ENCODE measurements at regions not wholly inside any gene's neighbourhood (a gene's known extent, or its start where the extent isn't known, plus 50 kb on each side); places are given as distances from the start of the nearest gene placed in this dataset.

DNA sequence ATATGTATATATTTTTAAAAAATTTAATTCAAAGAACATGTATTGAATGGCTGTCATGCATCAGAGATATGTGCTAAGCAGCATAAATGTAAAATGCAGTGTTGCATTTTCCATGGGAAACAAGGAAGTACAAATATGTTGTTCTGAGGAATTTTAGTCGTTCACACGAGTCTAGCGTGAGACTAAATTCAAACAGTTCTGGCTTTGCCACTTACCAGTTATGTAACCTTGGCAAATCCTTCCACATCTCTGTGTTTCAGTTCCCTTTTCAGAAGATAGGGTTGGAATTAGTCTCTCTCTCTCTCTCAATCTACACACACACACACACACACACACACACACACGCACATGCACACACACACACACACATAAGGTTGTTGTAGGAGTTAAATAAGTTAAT is 305.4 kb downstream of the UTRN start:
- TF ChIP-seq BHLHE40 (IDR thresholded peaks at IDR 0.05; ENCODE audit: borderline replicate concordance) (no peak), TARDBP (IDR thresholded peaks at IDR 0.05) (no peak), FOXA1 (IDR thresholded peaks at IDR 0.05) (no peak), CTBP1 (IDR thresholded peaks at IDR 0.05; ENCODE audit: borderline replicate concordance) (no peak), ARNT (IDR thresholded peaks at IDR 0.05) (no peak), PKNOX1 (IDR thresholded peaks at IDR 0.05) (no peak), NFRKB (IDR thresholded peaks at IDR 0.05) (no peak), L3MBTL2 (conservative IDR thresholded peaks at IDR 0.05) (no peak), SP1 (IDR thresholded peaks at IDR 0.05) (no peak), ZNF384 (IDR thresholded peaks at IDR 0.05) (no peak), LEF1 (IDR thresholded peaks at IDR 0.05; ENCODE audit: borderline replicate concordance) (no peak), FOXM1 (IDR thresholded peaks at IDR 0.05; ENCODE audit: borderline replicate concordance) (no peak), ELF4 (IDR thresholded peaks at IDR 0.05) (no peak)
- DNase-seq (ENCODE audit: extremely low spot score) = no peak
- CTCF ChIA-PET = no interaction called here
- POLR2A ChIA-PET = no interaction called here

GRCh38 chr6:144593392-144593791 is 308.3 kb downstream of the UTRN start:
- no peak for TF ChIP-seq FOXK2 (IDR thresholded peaks at IDR 0.05)
- TF ChIP-seq NFRKB (IDR thresholded peaks at IDR 0.05) = no peak
- TF ChIP-seq FOXA1 (IDR thresholded peaks at IDR 0.05) = no peak
- ChIA-PET POLR2A (no interaction called here), CTCF (no interaction called here)
- DNase-seq (ENCODE audit: extremely low spot score) = no peak

DNA sequence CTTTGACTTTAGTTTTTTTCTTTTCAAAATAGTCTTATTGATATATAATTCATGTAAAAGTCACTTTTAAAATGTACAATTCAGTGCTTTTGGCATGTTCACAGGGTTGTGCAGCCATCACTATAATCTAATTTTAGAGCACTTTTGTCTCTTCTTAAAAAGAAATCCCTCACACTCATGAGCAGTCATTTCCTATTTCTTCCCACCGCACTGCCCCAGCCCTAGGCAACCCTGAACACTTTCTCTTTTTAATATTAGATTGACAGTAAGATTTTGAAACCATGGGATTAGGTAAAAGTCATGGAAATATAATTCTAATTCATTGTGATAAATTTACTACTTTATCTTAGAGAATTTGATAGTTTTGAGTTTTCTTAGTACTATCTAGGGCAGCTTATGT is 309.4 kb downstream of the UTRN start:
- TF ChIP-seq CTBP1 (IDR thresholded peaks at IDR 0.05; ENCODE audit: borderline replicate concordance) = no peak
- CTCF ChIA-PET = no interaction called here
- POLR2A ChIA-PET = no interaction called here
- DNase-seq (ENCODE audit: extremely low spot score) = no peak

DNA sequence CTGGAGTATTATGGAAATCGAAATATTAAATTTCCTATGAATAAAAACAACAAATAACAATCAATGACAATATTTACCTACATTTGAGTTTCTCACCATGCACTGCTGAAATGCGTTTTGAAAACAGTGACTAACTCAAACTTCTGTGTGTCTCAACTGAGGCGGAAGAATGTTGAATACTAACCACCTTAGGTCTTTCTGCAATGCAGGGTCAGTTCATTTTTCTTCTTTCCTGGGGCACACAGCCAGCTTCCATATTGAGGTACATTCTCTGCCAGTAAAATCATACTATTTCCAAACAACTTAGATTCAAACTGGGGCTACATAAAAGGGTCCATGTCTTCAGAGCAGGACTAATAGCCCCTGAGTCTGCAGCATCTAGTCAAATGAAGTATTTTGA is 310.1 kb downstream of the UTRN start:
- no peak for TF ChIP-seq NFRKB (IDR thresholded peaks at IDR 0.05)
- TF ChIP-seq FOXA1 (IDR thresholded peaks at IDR 0.05) = no peak
- TF ChIP-seq BHLHE40 (IDR thresholded peaks at IDR 0.05; ENCODE audit: borderline replicate concordance) = no peak
- no peak for TF ChIP-seq TARDBP (IDR thresholded peaks at IDR 0.05)
- TF ChIP-seq LEF1 (IDR thresholded peaks at IDR 0.05; ENCODE audit: borderline replicate concordance) = no peak
- TF ChIP-seq SP1 (IDR thresholded peaks at IDR 0.05) = no peak
- no peak for TF ChIP-seq L3MBTL2 (conservative IDR thresholded peaks at IDR 0.05)
- no peak for TF ChIP-seq ARNT (IDR thresholded peaks at IDR 0.05)
- TF ChIP-seq SUZ12 (IDR thresholded peaks at IDR 0.05) = no peak
- TF ChIP-seq FOXK2 (IDR thresholded peaks at IDR 0.05) = no peak
- TF ChIP-seq FOXM1 (IDR thresholded peaks at IDR 0.05; ENCODE audit: borderline replicate concordance) = no peak
- no peak for TF ChIP-seq ELF4 (IDR thresholded peaks at IDR 0.05)
- no peak for TF ChIP-seq CTBP1 (IDR thresholded peaks at IDR 0.05; ENCODE audit: borderline replicate concordance)
- no peak for TF ChIP-seq HDGF (IDR thresholded peaks at IDR 0.05; ENCODE audit: borderline replicate concordance)
- TF ChIP-seq ZNF384 (IDR thresholded peaks at IDR 0.05) = no peak
- TF ChIP-seq PKNOX1 (IDR thresholded peaks at IDR 0.05) = no peak
- CTCF ChIA-PET = interaction anchor here (0.6 kb wide), 1 partner anchor 26 kb away, joined by 3 read pairs; no protein-coding TSS in a partner anchor
- no peak for DNase-seq (ENCODE audit: extremely low spot score)
- POLR2A ChIA-PET = no interaction called here

GRCh38 chr6:144597511-144597910 is 312.4 kb downstream of the UTRN start:
- TF ChIP-seq FOXK2 (IDR thresholded peaks at IDR 0.05) (no peak), PKNOX1 (IDR thresholded peaks at IDR 0.05) (no peak), BHLHE40 (IDR thresholded peaks at IDR 0.05; ENCODE audit: borderline replicate concordance) (no peak), ARNT (IDR thresholded peaks at IDR 0.05) (no peak), NFRKB (IDR thresholded peaks at IDR 0.05) (no peak), ELF4 (IDR thresholded peaks at IDR 0.05) (no peak), TARDBP (IDR thresholded peaks at IDR 0.05) (no peak), L3MBTL2 (conservative IDR thresholded peaks at IDR 0.05) (no peak), SUZ12 (IDR thresholded peaks at IDR 0.05) (no peak)
- ChIA-PET CTCF (no interaction called here), POLR2A (no interaction called here)
- DNase-seq (ENCODE audit: extremely low spot score) = no peak

DNA sequence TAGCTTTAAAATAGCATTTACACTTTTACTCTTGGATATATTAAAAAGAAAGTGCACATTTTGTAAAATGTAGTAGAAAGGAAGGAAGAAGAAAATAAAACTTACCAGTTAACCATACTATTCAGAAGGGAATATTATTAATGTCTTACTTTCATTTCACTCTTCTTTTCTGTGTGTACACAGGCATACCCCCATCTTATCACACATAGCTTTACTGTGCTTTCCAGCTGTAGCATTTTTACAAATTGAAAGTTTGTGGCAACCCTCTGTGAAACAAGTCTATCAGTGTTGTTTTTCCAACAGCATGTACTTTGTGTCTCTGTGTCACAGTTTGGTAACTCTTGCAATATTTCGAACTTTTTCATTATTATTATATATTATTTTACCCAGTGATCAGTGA is 314.5 kb downstream of the UTRN start:
- DNase-seq (ENCODE audit: extremely low spot score) = no peak
- CTCF ChIA-PET = no interaction called here
- TF ChIP-seq TARDBP (IDR thresholded peaks at IDR 0.05) (no peak), FOXA1 (IDR thresholded peaks at IDR 0.05) (no peak), CTBP1 (IDR thresholded peaks at IDR 0.05; ENCODE audit: borderline replicate concordance) (no peak), ZNF384 (IDR thresholded peaks at IDR 0.05) (no peak), SUZ12 (IDR thresholded peaks at IDR 0.05) (no peak), HDGF (IDR thresholded peaks at IDR 0.05; ENCODE audit: borderline replicate concordance) (no peak), PKNOX1 (IDR thresholded peaks at IDR 0.05) (no peak), NFRKB (IDR thresholded peaks at IDR 0.05) (no peak), FOXM1 (IDR thresholded peaks at IDR 0.05; ENCODE audit: borderline replicate concordance) (no peak), ELF4 (IDR thresholded peaks at IDR 0.05) (no peak), BHLHE40 (IDR thresholded peaks at IDR 0.05; ENCODE audit: borderline replicate concordance) (no peak), FOXK2 (IDR thresholded peaks at IDR 0.05) (no peak)
- POLR2A ChIA-PET = no interaction called here
